ENCODE measurements at regions not wholly inside any gene's neighbourhood (a gene's known extent, or its start where the extent isn't known, plus 50 kb on each side); places are given as distances from the start of the nearest gene placed in this dataset.
"Not testable (repeated sequence)": the region's sequence is repeated elsewhere in the genome, so short reads cannot be mapped to it uniquely, and the experiment has no call there.

GRCh38 chr22:48757581-48757980, 1070.1 kb downstream of the BRD1 start:
- no peak for DNase-seq

GRCh38 chr22:48757135-48757534, 1070.5 kb downstream of the BRD1 start:
- DNase-seq = not testable (repeated sequence)

GRCh38 chr22:48756146-48757111, 1071.2 kb downstream of the BRD1 start:
- no peak for DNase-seq

GRCh38 chr22:48755059-48755949, 1072.4 kb downstream of the BRD1 start:
- DNase-seq = no peak

GRCh38 chr22:48754611-48755058, 1073.0 kb downstream of the BRD1 start:
- no peak for DNase-seq

- DNase-seq = no peak
These were observed 1073.7 kb downstream of the BRD1 start for GRCh38 chr22:48753752-48754517.

- no peak for DNase-seq
These were observed 1074.3 kb downstream of the BRD1 start for GRCh38 chr22:48753381-48753730.

- no peak for DNase-seq
These were observed 1075.0 kb downstream of the BRD1 start for GRCh38 chr22:48752451-48753380.

- no peak for DNase-seq
These were observed 1075.9 kb downstream of the BRD1 start for GRCh38 chr22:48751539-48752437.

GRCh38 chr22:48750826-48751440, 1076.7 kb downstream of the BRD1 start:
- no peak for DNase-seq

- DNase-seq = no peak
These were observed 1077.4 kb downstream of the BRD1 start for GRCh38 chr22:48750282-48750681.

GRCh38 chr22:48749555-48750227, 1078.0 kb downstream of the BRD1 start:
- no peak for DNase-seq

GRCh38 chr22:48748860-48749554, 1078.7 kb downstream of the BRD1 start:
- DNase-seq = no peak

- DNase-seq = no peak
These were observed 1079.4 kb downstream of the BRD1 start for GRCh38 chr22:48748113-48748859.

- no peak for DNase-seq
These were observed 1080.8 kb downstream of the BRD1 start for GRCh38 chr22:48746789-48747425.

GRCh38 chr22:48745842-48746788, 1081.6 kb downstream of the BRD1 start:
- no peak for DNase-seq
